RWPE1 (cell line): ENCODE measurements at regions not wholly inside any gene's neighbourhood (a gene's known extent, or its start where the extent isn't known, plus 50 kb on each side); places are given as distances from the start of the nearest gene placed in this dataset.

ENCODE experiments used
- CTCF ChIA-PET: fragments of 350-600 bp; sonication (Branson Sonifier 250); formaldehyde crosslinking; extraction: SDS; loops from one replicate; lab custom pipeline; 2021; lab: Yijun Ruan, JAX
- POLR2A ChIA-PET: fragments of 400-600 bp; formaldehyde crosslinking; extraction: SDS; loops from one replicate; lab custom pipeline; 2020; ENCODE audit warnings: antibody characterized with exemption; ENCODE audit not compliant: low non-redundant PET; lab: Yijun Ruan, JAX
- DNase-seq: peaks from one replicate; pipeline ENCODE4 v3.0.0; 2012; ENCODE audit warnings: low spot score
- H3K27ac ChIP-seq: fragments of 450-650 bp; 2 replicates; pipeline ENCODE4 v1.5.1; 2017
- CTCF ChIP-seq: fragments of 450-650 bp; conservative IDR thresholded peaks from 2 replicates; pipeline ENCODE4 v1.5.1; 2017; ENCODE audit warnings: low read depth, mild to moderate bottlenecking

- H3K27ac ChIP-seq = no peak overlapping the region
- peak; percentile 33 for DNase-seq
- ChIA-PET CTCF (interaction anchor here (0.5 to 0.6 kb wide), 2 partner anchors 47 to 1525 kb away, joined by 3 read pairs; no protein-coding TSS in a partner anchor), POLR2A (no interaction called here)
- no peak for TF ChIP-seq CTCF
These were observed 53.1 kb upstream of the MARCHF10 start for GRCh38 chr17:62860962-62861873.

- no peak for TF ChIP-seq CTCF
- POLR2A ChIA-PET = no interaction called here
- DNase-seq = no peak
- no peak overlapping the region for H3K27ac ChIP-seq
- CTCF ChIA-PET = no interaction called here
These were observed 51.0 kb upstream of the MARCHF10 start for GRCh38 chr17:62859146-62859545.
